GM12873 (cell line): ENCODE measurements at regions not wholly inside any gene's neighbourhood (a gene's known extent, or its start where the extent isn't known, plus 50 kb on each side); places are given as distances from the start of the nearest gene placed in this dataset.

Experiments
- TF ChIP-seq, protein P1 (sequence below): IDR thresholded peaks from 2 replicates; pipeline ENCODE4 v1.5.1; 2012; ENCODE audit warnings: low read depth, mild to moderate bottlenecking, moderate library complexity, low read length, control low read depth; ENCODE audit not compliant: insufficient read depth; ENCODE audit errors: missing control alignments

GRCh38 chr2:150020937-150021673 is 433.5 kb upstream of the MMADHC start:
- TF ChIP-seq, protein P1, sequence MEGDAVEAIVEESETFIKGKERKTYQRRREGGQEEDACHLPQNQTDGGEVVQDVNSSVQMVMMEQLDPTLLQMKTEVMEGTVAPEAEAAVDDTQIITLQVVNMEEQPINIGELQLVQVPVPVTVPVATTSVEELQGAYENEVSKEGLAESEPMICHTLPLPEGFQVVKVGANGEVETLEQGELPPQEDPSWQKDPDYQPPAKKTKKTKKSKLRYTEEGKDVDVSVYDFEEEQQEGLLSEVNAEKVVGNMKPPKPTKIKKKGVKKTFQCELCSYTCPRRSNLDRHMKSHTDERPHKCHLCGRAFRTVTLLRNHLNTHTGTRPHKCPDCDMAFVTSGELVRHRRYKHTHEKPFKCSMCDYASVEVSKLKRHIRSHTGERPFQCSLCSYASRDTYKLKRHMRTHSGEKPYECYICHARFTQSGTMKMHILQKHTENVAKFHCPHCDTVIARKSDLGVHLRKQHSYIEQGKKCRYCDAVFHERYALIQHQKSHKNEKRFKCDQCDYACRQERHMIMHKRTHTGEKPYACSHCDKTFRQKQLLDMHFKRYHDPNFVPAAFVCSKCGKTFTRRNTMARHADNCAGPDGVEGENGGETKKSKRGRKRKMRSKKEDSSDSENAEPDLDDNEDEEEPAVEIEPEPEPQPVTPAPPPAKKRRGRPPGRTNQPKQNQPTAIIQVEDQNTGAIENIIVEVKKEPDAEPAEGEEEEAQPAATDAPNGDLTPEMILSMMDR: no peak

- TF ChIP-seq, protein P1: no peak
Observed at GRCh38 chr2:150020221-150020620, 432.6 kb upstream of the MMADHC start.

DNA sequence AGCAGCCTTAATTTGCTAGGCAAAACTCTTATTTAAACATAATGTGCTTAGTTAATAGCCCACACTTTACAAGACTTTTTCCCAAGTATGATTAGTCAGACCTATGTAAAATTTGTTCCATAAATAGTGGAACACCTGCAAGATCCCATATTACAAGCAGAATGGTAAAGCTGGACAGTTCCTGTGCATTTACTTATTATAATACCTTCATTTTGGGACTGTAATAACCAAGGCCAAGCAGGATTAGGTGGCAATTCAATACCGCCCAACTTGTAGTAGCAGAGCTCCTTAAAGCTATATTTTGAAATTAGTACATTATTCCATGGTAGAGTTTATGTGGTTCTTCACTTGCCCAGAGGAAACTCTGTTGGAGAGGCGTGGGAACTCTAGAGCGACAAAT is 431.5 kb upstream of the MMADHC start:
- TF ChIP-seq, protein P1: no peak

GRCh38 chr2:150012986-150013385 is 425.4 kb upstream of the MMADHC start:
- TF ChIP-seq, protein P1: no peak

DNA sequence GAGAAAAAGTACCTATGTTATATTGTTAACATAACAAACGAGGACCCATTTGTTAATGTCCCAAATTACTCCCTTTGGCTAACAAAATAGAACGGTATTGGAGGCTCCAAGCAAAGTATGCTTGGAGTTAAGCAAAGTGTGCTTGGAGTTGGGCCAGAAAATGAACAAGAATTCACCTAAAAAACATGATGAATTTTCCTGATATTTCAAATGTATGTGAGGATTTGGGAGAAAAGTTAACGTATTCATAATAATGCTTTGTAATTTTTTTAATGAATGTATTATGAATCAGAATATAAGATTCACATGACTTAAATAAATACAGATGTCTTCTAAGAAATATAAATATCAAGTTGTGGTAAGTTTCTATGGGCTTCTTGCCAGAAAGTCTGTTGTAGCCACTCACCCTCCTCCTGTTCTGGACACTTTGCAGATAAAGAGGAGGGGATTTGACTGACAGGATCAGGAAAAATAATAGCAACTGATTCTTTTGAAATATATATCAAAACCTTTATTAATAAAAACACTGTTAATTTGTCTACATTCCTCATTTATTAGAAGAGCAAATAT is 423.7 kb upstream of the MMADHC start:
- TF ChIP-seq, protein P1: no peak

GRCh38 chr2:150008901-150009300 is 421.3 kb upstream of the MMADHC start:
- TF ChIP-seq, protein P1: no peak

DNA sequence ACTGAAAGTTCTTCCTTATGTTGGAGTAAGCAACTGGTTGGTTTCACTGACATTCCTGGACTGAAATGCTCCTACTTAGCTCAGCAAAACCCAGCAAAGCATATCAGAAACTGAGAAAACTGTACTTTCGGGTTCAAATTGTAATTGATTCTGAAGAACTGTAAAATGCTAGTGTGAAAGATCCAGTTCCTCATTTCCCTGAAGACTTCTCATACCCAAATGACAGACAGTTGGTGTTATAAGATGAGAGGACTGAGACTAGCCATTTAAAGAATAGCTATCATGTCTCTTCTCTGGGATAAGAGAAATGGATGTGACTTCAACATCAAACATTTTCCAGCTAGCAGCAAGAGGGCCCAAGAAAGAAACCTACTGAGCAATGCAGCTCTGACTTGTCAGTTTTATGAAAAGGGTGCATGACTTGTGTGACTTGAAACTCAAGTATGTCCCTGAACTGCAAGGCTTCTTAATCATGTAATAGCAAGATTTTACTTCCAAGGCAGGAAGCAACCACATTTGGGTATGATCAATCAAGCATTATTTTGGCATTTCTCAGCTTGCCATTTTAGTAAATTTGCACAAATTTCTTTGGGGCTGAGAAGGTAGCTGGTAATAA is 420.3 kb upstream of the MMADHC start:
- TF ChIP-seq, protein P1: no peak
